Astrocyte of the spinal cord (primary cell): ENCODE measurements at regions not wholly inside any gene's neighbourhood (a gene's known extent, or its start where the extent isn't known, plus 50 kb on each side); places are given as distances from the start of the nearest gene placed in this dataset.
"Not testable (repeated sequence)": the region's sequence is repeated elsewhere in the genome, so short reads cannot be mapped to it uniquely, and the experiment has no call there.

Source experiments
- DNase-seq: peaks from one replicate; pipeline ENCODE4 v3.0.0; 2011; ENCODE audit warnings: low read depth, low spot score
- H3K4me3 ChIP-seq: 2 replicates; pipeline ENCODE4 v1.5.1; 2011; ENCODE audit warnings: low read depth, mild to moderate bottlenecking, low read length, moderate library complexity
- in situ Hi-C: cut with HindIII; loops from 2 replicates; pipeline ENCODE4 v1.10.0; 2017; ENCODE audit warnings: low sequenced_read_pairs
- TF ChIP-seq, protein P1 (sequence below): IDR thresholded peaks from 2 replicates; pipeline ENCODE4 v1.5.1; 2012; ENCODE audit warnings: low read depth, mild to moderate bottlenecking, low read length, inconsistent platforms

DNA sequence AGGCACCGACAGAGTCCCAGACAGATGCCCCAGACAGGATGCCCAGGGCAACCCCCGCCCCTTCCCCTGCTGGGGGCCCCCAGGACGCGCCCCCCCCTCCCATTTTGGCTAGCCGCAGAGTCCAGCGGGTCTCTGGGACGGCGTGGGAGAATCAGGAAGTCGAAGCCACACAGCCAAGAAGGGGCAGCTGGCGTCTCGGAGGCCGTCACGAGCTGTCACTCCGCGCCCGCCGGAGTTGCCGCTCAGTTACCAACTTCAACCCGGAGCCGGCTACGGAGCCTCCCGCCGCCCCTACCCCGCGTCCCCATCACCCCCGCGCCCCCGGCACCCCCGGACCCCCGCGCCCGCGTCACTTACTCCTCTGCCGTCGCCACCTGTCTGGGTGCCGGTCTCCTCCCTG is 119.8 kb downstream of the OTOP1 start:
- H3K4me3 ChIP-seq = peak overlapping the region; percentile 45
- DNase-seq, in situ Hi-C loops: not testable (repeated sequence)

DNA sequence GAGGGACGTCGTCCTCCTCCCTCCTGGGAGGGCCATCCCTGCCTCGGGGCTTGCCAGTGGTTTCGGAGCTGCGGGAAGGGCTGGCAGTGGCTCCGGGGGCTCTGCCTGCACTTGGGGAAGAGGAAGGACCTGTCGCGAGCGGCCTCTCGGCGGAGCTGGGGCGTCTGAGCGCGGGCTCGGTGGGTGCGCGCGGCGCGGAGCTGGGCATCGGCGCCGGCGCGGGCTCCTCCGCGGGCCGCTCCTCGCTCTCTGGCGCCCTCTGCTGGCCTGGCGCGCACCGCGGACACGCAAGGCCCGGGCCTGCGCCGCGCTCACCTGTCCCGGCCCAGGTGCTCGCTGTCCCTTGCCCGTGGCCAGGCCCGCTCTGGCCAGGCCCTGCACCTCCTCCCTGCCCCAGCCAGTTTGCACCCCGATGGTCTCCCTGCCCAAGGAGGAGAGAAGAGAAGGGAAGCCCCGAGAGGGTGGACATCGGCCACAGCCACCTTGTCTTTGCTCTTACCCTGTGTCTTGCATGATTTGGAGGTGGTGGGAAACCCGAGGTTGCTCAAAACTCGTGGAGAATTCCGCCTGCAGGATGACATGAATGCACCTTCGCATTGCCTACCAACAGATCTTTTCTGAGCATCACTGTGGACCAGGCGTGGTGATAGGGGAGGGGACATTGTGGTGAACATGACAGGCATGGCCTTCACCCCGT is 119.2 kb downstream of the OTOP1 start:
- in situ Hi-C loops = not testable (repeated sequence)
- TF ChIP-seq, protein P1, sequence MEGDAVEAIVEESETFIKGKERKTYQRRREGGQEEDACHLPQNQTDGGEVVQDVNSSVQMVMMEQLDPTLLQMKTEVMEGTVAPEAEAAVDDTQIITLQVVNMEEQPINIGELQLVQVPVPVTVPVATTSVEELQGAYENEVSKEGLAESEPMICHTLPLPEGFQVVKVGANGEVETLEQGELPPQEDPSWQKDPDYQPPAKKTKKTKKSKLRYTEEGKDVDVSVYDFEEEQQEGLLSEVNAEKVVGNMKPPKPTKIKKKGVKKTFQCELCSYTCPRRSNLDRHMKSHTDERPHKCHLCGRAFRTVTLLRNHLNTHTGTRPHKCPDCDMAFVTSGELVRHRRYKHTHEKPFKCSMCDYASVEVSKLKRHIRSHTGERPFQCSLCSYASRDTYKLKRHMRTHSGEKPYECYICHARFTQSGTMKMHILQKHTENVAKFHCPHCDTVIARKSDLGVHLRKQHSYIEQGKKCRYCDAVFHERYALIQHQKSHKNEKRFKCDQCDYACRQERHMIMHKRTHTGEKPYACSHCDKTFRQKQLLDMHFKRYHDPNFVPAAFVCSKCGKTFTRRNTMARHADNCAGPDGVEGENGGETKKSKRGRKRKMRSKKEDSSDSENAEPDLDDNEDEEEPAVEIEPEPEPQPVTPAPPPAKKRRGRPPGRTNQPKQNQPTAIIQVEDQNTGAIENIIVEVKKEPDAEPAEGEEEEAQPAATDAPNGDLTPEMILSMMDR = peak; percentile 57
- H3K4me3 ChIP-seq = peak overlapping the region; percentile 45
- peak; percentile 27 for DNase-seq

DNA sequence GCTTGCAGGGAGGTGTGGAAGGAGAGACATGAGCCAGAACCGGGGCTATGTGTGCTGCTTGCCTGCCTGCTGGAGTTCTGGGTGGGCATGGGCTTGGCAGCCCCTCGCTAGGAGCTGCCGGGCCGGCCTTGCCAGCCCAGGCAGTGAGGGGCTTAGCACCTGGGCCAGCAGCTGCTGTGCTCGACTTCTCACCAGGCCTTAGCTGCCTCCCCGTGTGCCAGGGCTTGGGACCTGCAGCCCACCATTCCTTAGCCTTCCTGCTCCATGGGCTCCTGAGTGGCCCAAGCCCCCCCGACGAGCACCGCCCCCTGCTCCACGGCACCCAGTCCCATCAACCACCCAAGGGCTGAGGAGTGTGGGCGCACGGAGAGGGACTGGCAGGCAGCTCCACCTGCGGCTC is 111.3 kb downstream of the OTOP1 start:
- in situ Hi-C loops, H3K4me3 ChIP-seq, DNase-seq: not testable (repeated sequence)

DNA sequence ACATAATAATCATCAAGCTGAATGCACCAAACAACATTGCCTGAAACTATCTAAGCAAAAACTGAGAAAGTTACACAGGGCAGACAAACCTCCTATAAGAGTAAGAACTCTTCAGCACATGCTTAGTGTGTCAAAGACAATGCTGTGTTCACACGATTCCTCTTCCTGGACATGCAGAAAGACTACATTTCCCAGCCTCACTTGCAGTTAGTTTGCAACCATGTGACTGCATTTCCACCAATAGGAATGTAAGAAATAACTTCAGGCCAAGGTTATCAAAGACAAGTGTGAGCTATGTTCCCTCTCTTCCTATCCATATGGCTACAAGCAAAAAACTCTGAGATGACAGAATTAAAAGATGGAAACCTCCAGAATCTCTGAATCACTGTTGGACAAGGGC is 109.8 kb downstream of the OTOP1 start:
- in situ Hi-C loops, H3K4me3 ChIP-seq, DNase-seq: not testable (repeated sequence)

DNA sequence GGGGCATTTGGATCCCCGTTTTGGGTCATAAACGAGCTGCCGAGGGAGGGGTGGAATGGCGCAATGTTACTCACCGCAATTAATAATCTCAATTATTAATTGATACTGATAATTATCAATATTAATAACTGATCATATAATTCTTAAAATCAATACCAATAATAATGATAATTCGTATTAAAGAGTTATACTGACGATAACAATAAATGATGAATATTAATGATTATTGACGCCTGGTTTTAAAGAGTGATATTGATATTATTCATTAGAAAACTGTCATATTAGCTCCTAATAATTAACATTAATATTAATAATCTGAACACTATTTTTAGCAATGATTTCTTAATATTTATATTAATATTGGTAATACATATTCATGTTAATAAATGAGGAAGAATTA is 92.4 kb downstream of the OTOP1 start:
- H3K4me3 ChIP-seq, DNase-seq, in situ Hi-C loops: not testable (repeated sequence)

DNA sequence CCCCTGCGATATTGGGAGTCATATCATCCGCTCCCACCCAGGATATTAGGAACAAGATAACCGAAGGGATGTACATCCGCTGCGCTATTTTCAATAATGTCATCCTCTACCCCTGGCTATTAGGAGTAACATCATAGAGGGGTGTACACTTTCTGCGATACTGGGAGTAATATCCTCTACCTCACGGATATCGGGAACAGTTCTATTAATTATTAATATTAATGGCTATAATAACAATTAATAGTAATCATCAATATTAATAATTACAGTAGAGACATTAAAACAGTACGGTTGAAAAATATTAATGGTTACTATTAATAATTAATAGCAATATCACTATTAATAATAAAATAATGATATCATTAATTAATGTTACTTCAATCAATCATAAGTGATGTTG is 90.1 kb downstream of the OTOP1 start:
- DNase-seq, in situ Hi-C loops, H3K4me3 ChIP-seq: not testable (repeated sequence)
